Thymus (tissue), 11 donors: ENCODE measurements at regions not wholly inside any gene's neighbourhood (a gene's known extent, or its start where the extent isn't known, plus 50 kb on each side); places are given as distances from the start of the nearest gene placed in this dataset.

Experiments
- DNase-seq, 9 donors: peaks; one replicate each; pipeline ENCODE4 v3.0.0-alpha.2; 2013; ENCODE audit warnings: low spot score in 9 of 9, low read depth in 6 of 9, missing footprints in 1 of 9
- H3K27ac ChIP-seq, 2 donors: one replicate each; pipeline ENCODE4 v1.5.1; 2013; ENCODE audit warnings: control low read depth in 1 of 2, low read depth in 1 of 2, low read length in 1 of 2, mild to moderate bottlenecking in 1 of 2, moderate library complexity in 1 of 2
- H3K27me3 ChIP-seq, 2 donors: one replicate each; pipeline ENCODE4 v1.5.1; 2013; ENCODE audit warnings: low read length in 1 of 2; ENCODE audit not compliant: control insufficient read depth in 2 of 2, insufficient read depth in 1 of 2
- H3K36me3 ChIP-seq, 2 donors: one replicate each; pipeline ENCODE4 v1.5.1; 2013; ENCODE audit warnings: low read length in 1 of 2, mild to moderate bottlenecking in 1 of 2, moderate library complexity in 1 of 2; ENCODE audit not compliant: control insufficient read depth in 2 of 2, insufficient read depth in 2 of 2
- H3K4me1 ChIP-seq, 2 donors: one replicate each; pipeline ENCODE4 v1.5.1; 2013; ENCODE audit warnings: low read length in 2 of 2; ENCODE audit not compliant: control insufficient read depth in 2 of 2, insufficient read depth in 2 of 2
- H3K4me3 ChIP-seq, 2 donors: one replicate each; pipeline ENCODE4 v1.5.1; 2013; ENCODE audit warnings: low read length in 2 of 2, control low read depth in 1 of 2, mild to moderate bottlenecking in 1 of 2
- H3K9me3 ChIP-seq, 2 donors: one replicate each; pipeline ENCODE4 v1.5.1; 2013; ENCODE audit warnings: low read length in 1 of 2, mild to moderate bottlenecking in 1 of 2; ENCODE audit not compliant: control insufficient read depth in 2 of 2, insufficient read depth in 1 of 2
- WGBS: extraction: QIAGEN DNeasy Blood & Tissue Kit; methylation state at CpG from one replicate; pipeline ENCODE4 v1.1.7; 2013; 5-methylcytosine and 5-hydroxymethylcytosine counted together
- donor health status: healthy.

DNA sequence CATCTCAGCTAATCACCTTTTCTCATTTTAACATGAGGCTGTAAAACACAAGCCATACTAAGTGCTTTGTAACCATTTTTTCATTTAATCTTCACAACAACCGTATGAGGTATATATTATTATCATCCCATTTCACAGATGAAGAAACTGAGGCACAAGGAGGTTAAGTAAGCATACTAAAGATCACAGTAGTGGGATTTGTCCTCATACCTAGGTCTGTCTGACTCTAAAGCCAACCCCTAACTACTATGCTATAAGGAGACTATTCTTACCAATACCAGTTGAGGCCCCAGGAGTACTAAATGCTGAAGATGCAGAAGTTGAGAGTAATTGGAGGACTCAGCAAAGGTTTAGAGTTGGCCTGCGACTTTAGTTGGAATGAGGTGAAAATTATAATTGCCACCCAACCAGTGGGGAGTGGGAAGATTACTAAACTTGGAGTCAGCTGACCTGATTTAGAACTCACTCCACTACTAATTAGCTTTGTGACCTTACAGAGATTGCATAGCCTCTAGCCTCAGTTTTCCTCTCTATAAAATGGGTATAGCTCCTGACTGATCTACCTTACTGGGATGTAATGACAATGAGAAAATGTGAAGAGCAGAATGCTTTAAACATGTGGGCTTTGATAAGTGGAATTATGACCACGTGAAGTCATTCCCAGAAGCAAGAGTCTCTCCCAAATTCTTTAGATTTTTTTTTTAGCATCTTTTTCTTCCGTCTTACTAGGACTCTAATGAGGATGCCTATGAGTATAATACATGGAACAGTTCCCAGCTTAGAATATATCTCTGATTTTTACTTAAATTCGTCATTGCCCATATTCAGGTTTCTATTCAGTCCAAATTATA is 85.8 kb upstream of the IPO9 start:
- peaks cover 19 to 45% of the 10 kb centered on the region in 2 donors for H3K27me3 ChIP-seq
- peaks cover 0 to 7% of the 10 kb centered on the region in 2 donors for H3K9me3 ChIP-seq
- no peaks in the 10 kb centered on the region for H3K36me3 ChIP-seq
- 95% methylated on average over 5 of the region's 5 CpGs for WGBS
- DNase-seq: no peak
- no peak overlapping the region for H3K27ac ChIP-seq
- peaks cover 0 to 18% of the 10 kb centered on the region in 2 donors for H3K4me1 ChIP-seq
- no peak overlapping the region for H3K4me3 ChIP-seq

DNA sequence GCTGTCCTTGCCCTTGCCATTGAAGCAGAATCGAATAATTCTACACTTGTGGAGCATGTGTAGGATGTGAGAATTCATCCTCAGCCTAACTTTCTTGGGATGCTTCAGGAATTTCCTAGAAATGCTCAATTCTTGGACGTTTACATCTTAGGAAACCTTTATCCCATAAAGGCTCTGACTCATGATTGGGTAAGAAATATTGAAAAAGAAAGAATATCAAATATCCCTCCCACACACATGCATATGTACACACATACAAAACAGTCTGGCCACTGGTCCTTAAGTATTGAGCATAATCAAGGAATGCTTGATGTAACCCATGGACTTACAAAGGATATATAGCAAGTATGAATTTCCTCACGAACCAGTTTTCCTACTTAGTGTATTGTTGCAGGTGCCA is 83.9 kb upstream of the IPO9 start:
- peaks cover 0 to 7% of the 10 kb centered on the region in 2 donors for H3K4me1 ChIP-seq
- DNase-seq: no peak
- peaks cover 8 to 27% of the 10 kb centered on the region in 2 donors for H3K27me3 ChIP-seq
- H3K9me3 ChIP-seq: peaks cover 0 to 4% of the 10 kb centered on the region in 2 donors
- no peak overlapping the region for H3K4me3 ChIP-seq
- H3K27ac ChIP-seq: no peak overlapping the region
- no peaks in the 10 kb centered on the region for H3K36me3 ChIP-seq
- 90% methylated on average over 3 of the region's 3 CpGs for WGBS

DNA sequence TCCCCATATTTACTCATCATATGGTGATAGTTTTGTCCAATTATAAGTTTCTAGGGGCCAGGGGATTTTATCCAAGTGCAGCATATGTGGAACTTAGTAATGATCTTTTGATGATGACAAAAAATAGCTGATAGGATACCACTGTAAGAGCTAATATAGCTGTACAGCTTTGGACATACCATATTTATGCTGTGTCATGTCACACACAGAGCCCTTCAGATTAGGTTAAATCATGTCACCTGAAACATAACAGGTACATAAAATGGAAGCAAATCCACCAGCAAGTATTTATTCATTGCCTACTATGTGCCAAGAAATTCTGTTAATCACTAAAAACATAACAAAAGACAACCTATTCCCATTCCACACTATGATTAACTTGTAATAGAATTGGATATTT is 82.8 kb upstream of the IPO9 start:
- Histone ChIP-seq H3K27me3 (peaks cover 8 to 15% of the 10 kb centered on the region in 2 donors), H3K4me1 (no peaks in the 10 kb centered on the region), H3K36me3 (no peaks in the 10 kb centered on the region), H3K9me3 (no peaks in the 10 kb centered on the region), H3K4me3 (no peak overlapping the region), H3K27ac (no peak overlapping the region)
- DNase-seq: no peak

- H3K4me3 ChIP-seq: no peak overlapping the region
- DNase-seq: no peak
- H3K27me3 ChIP-seq: peaks cover 0 to 4% of the 10 kb centered on the region in 2 donors
- no peaks in the 10 kb centered on the region for H3K36me3 ChIP-seq
- H3K27ac ChIP-seq: no peak overlapping the region
- H3K4me1 ChIP-seq: no peaks in the 10 kb centered on the region
- WGBS: 95% methylated on average over 5 of the region's 5 CpGs
- no peaks in the 10 kb centered on the region for H3K9me3 ChIP-seq
These were observed 81.7 kb upstream of the IPO9 start for GRCh38 chr1:201747261-201747660.

GRCh38 chr1:201748335-201748734 is 80.6 kb upstream of the IPO9 start:
- DNase-seq: no peak
- H3K4me1 ChIP-seq: no peaks in the 10 kb centered on the region
- WGBS: 92% methylated on average over 1 of the region's 1 CpG

DNA sequence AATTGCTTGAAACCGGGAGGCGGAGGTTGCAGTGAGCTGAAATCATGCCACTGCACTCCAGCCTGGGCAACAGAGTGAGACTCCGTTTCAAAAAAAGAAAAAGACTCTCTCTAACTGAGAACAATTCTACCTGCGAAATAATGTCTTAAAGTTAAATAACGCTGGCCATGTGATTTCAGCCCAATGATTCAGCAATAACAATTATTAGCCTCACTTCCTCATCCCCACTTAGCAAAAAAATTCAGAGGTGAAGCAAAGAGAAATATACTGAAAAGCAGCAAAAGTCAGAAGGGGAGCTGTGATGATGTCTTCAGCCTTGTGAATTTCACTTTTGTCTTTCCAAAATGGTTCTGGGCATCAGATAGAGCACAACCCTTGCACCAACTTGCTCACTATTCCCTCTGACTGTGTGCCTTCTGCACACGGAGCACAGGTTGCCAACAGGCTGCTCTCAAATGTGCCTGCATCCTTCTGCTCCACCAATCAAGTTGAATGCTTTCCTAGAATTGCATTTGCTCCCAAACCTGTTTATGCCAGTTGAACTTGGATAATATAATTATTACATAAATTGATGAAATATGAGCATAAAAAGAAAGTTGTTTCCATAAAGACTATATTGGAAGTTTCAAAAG is 79.8 kb upstream of the IPO9 start:
- H3K4me1 ChIP-seq: no peaks in the 10 kb centered on the region
- H3K27ac ChIP-seq: no peak overlapping the region
- no peak for DNase-seq
- no peaks in the 10 kb centered on the region for H3K9me3 ChIP-seq
- no peaks in the 10 kb centered on the region for H3K36me3 ChIP-seq
- no peak overlapping the region for H3K4me3 ChIP-seq
- H3K27me3 ChIP-seq: no peaks in the 10 kb centered on the region
- 65% methylated on average over 6 of the region's 6 CpGs for WGBS

More at GRCh38 chr1:201748335-201748734, 80.6 kb upstream of the IPO9 start:
- no peaks in the 10 kb centered on the region for H3K36me3 ChIP-seq
- H3K27me3 ChIP-seq: no peaks in the 10 kb centered on the region
- no peak overlapping the region for H3K27ac ChIP-seq
- no peaks in the 10 kb centered on the region for H3K9me3 ChIP-seq
- no peak overlapping the region for H3K4me3 ChIP-seq

DNA sequence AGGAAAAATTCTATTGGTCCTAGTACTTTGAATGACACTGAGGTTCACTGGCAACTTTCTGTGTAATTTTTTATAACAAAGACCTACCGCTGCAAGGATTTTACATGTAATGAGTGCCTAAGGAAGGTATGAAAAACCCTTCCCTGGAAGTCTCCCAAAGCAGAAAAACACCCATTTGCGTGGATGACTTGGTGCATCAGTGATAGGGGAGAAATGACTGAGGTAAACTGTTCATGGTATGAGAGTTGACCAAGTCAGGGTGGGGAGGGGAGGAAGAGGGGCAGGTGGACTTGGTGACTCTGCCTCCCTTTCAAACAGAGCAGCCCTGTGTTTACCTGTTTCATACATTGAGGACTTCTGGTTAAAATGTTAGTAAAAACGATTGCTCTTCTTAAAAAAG is 78.8 kb upstream of the IPO9 start:
- DNase-seq: no peak
- Histone ChIP-seq H3K4me1 (no peaks in the 10 kb centered on the region), H3K9me3 (no peaks in the 10 kb centered on the region), H3K27ac (no peak overlapping the region), H3K27me3 (no peaks in the 10 kb centered on the region), H3K4me3 (no peak overlapping the region), H3K36me3 (no peaks in the 10 kb centered on the region)
- WGBS: 51% methylated on average over 3 of the region's 3 CpGs

DNA sequence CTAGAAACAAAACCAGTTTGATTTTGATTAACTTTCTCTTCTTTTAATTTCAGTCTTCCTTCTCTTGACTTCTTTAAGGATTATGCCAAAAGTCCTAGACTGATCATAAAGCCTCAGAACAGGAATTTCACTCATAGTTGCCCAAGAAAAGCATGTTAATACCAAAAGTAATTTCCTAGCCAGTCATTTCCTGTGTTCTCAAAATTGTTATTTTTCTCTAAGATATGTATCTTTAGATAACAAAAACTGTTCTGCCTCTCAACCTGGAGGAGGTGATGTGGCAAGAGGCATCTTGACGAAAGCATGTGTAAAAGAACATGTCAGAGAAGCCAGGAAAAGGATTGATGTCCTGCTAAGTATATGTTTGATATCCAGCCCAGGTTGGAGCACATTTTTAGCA is 78.0 kb upstream of the IPO9 start:
- Histone ChIP-seq H3K27ac (no peak overlapping the region), H3K4me1 (no peaks in the 10 kb centered on the region), H3K36me3 (no peaks in the 10 kb centered on the region), H3K27me3 (no peaks in the 10 kb centered on the region), H3K4me3 (no peak overlapping the region), H3K9me3 (no peaks in the 10 kb centered on the region)
- DNase-seq: no peak
- WGBS: 78% methylated on average over 1 of the region's 1 CpG

- no peaks in the 10 kb centered on the region for H3K4me1 ChIP-seq
- H3K9me3 ChIP-seq: no peaks in the 10 kb centered on the region
- H3K27ac ChIP-seq: no peak overlapping the region
- WGBS: 96% methylated on average over 4 of the region's 4 CpGs
- H3K4me3 ChIP-seq: no peak overlapping the region
- H3K36me3 ChIP-seq: no peaks in the 10 kb centered on the region
- no peaks in the 10 kb centered on the region for H3K27me3 ChIP-seq
- no peak for DNase-seq
These were observed 77.1 kb upstream of the IPO9 start for GRCh38 chr1:201751872-201752271.
